K562 (cell line): ENCODE measurements at regions not wholly inside any gene's neighbourhood (a gene's known extent, or its start where the extent isn't known, plus 50 kb on each side); places are given as distances from the start of the nearest gene placed in this dataset.

Experiments used
- ATAC-seq: fragments of 200-7000 bp; cut with Tn5 transposase; 3 replicates; pipeline ENCODE4 v1.9.1; 2020; ENCODE audit warnings: moderate library complexity
- BruUV-seq: library from RNA; stranded (reverse); fragments of 400-500 nt; replicated peaks from 2 replicates; lab custom pipeline; 2021; lab: Mats Ljungman, UMichigan
- CTCF ChIA-PET: fragments of 300-600 bp; formaldehyde crosslinking; extraction: SDS; loops from one replicate; lab custom pipeline; 2021; ENCODE audit warnings: low intra/inter-chr PET ratio; lab: Yijun Ruan, JAX
- POLR2A ChIA-PET: fragments of 300-600, 350-650 bp; sonication (Branson Sonifier 250); formaldehyde crosslinking; extraction: SDS; loops from one replicate; lab custom pipeline; 2021; ENCODE audit warnings: antibody characterized with exemption, inconsistent platforms; lab: Yijun Ruan, JAX
- DNase-seq, 4 experiments: peaks; one replicate each; pipeline versions ENCODE4 v3.0.0 to v3.0.0-alpha.2; 2011 to 2018; ENCODE audit warnings: low spot score in 3 of 4, mixed read lengths in 3 of 4; ENCODE audit errors: extremely low read depth in 1 of 4
- FAIRE-seq: peaks from 2 replicates; lab custom pipeline; 2011; peaks lifted over from hg19 to GRCh38; lab: Jason Lieb, UNC
- H2AFZ ChIP-seq: 2 replicates; pipeline ENCODE4 v1.6.0; 2011; ENCODE audit warnings: low read depth, low read length, control low read depth, inconsistent platforms
- H3K27ac ChIP-seq: fragments of 200-600 bp; 3 replicates; pipeline ENCODE4 v1.8.0; 2011; ENCODE audit warnings: low read depth, mild to moderate bottlenecking, control low read depth, inconsistent platforms, low read length, moderate library complexity, mixed read lengths; ENCODE audit errors: extremely low read depth
- H3K27me3 ChIP-seq, 2 experiments: fragments of 300-600 bp in 1 of 2; 2 replicates in 1 of 2; 3 replicates in 1 of 2; pipeline versions ENCODE4 v1.6.0 to v1.8.0; 2011; ENCODE audit warnings: inconsistent platforms in 2 of 2, low read length in 2 of 2, mild to moderate bottlenecking in 1 of 2, mixed read lengths in 1 of 2, moderate library complexity in 1 of 2; ENCODE audit not compliant: control insufficient read depth in 2 of 2, insufficient read depth in 2 of 2
- H3K36me3 ChIP-seq: fragments of 300-600 bp; 3 replicates; pipeline ENCODE4 v1.8.0; 2011; ENCODE audit warnings: mild to moderate bottlenecking, low read length, inconsistent platforms; ENCODE audit not compliant: control insufficient read depth, insufficient read depth
- H3K4me1 ChIP-seq, 2 experiments: fragments of 200-600 bp in 1 of 2; replicated peaks in 1 of 2; 2 replicates in 1 of 2; 3 replicates in 1 of 2; pipeline versions ENCODE4 v1.5.1 to v1.8.0; 2011; ENCODE audit warnings: inconsistent platforms in 2 of 2, low read length in 2 of 2, mild to moderate bottlenecking in 1 of 2, mixed read lengths in 1 of 2, moderate library complexity in 1 of 2; ENCODE audit not compliant: control insufficient read depth in 2 of 2, insufficient read depth in 2 of 2
- H3K4me2 ChIP-seq: 2 replicates; pipeline ENCODE4 v1.6.1; 2011; ENCODE audit warnings: low read length, control low read depth, inconsistent platforms, mixed read lengths; ENCODE audit not compliant: insufficient read depth
- H3K4me3 ChIP-seq: fragments of 200-600 bp; sonication (generic), shearing (Covaris generic); 2 replicates; pipeline ENCODE4 v1.5.1; 2016; ENCODE audit warnings: control low read depth, inconsistent platforms
- H3K79me2 ChIP-seq: fragments of 200-600 bp; 3 replicates; pipeline ENCODE4 v1.8.0; 2011; ENCODE audit warnings: low read length, inconsistent platforms; ENCODE audit not compliant: control insufficient read depth, insufficient read depth
- H3K9ac ChIP-seq, 2 experiments: 2 replicates each; pipeline versions ENCODE4 v1.6.0 to v1.6.1; 2011; ENCODE audit warnings: low read depth in 2 of 2, low read length in 2 of 2, control low read depth in 1 of 2, inconsistent platforms in 1 of 2, mild to moderate bottlenecking in 1 of 2, mixed read lengths in 1 of 2; ENCODE audit not compliant: insufficient read depth in 1 of 2
- H3K9me1 ChIP-seq: one replicate; pipeline ENCODE4 v1.6.0; 2011; ENCODE audit warnings: inconsistent platforms, mild to moderate bottlenecking, low read length, moderate library complexity; ENCODE audit not compliant: control insufficient read depth, insufficient read depth
- H3K9me3 ChIP-seq: replicated peaks from 2 replicates; pipeline ENCODE4 v1.5.1; 2011; ENCODE audit warnings: low read depth, low read length, inconsistent platforms; ENCODE audit not compliant: control insufficient read depth, insufficient read depth
- H4K20me1 ChIP-seq: replicated peaks from 2 replicates; pipeline ENCODE4 v1.6.1; 2011; ENCODE audit warnings: low read length, inconsistent platforms, mixed read lengths; ENCODE audit not compliant: control insufficient read depth, insufficient read depth
- CBX5 ChIP-seq: IDR thresholded peaks from 2 replicates; pipeline ENCODE4 v1.6.1; 2014; ENCODE audit warnings: low read depth, borderline replicate concordance
- DNMT1 ChIP-seq: fragments of 450-650 bp; IDR thresholded peaks from 2 replicates; pipeline ENCODE4 v1.6.1; 2016; ENCODE audit warnings: antibody characterized with exemption, mild to moderate bottlenecking
- FOXJ3 ChIP-seq: sonication (generic); formaldehyde crosslinking; IDR thresholded peaks from 2 replicates; pipeline ENCODE4 v1.4.0; 2020; ENCODE audit warnings: mild to moderate bottlenecking, missing genetic modification reagents
- GTF2B ChIP-seq: IDR thresholded peaks from 2 replicates; pipeline ENCODE4 v1.6.1; 2011; ENCODE audit not compliant: insufficient read length; ENCODE audit errors: extremely low read depth
- IRF1 ChIP-seq: sonication (generic); formaldehyde crosslinking; IDR thresholded peaks from 2 replicates; pipeline ENCODE4 v1.8.0; 2022; ENCODE audit warnings: missing genetic modification reagents, mild to moderate bottlenecking, borderline replicate concordance
- KDM2B ChIP-seq: fragments of 250-450 bp; sonication (Bioruptor Pico); IDR thresholded peaks from 2 replicates; pipeline ENCODE4 v1.8.0; 2021; ENCODE audit warnings: mild to moderate bottlenecking, moderate library complexity
- NBN ChIP-seq: fragments of 450-650 bp; IDR thresholded peaks from 2 replicates; pipeline ENCODE4 v1.6.1; 2016; ENCODE audit warnings: low read depth, mild to moderate bottlenecking
- RBM15 ChIP-seq: fragments of 200-400 bp; formaldehyde crosslinking; IDR thresholded peaks from 2 replicates; pipeline ENCODE4 v1.6.1; 2018; ENCODE audit warnings: mild to moderate bottlenecking, low read length, moderate library complexity; ENCODE audit not compliant: insufficient read depth
- SMARCA5 ChIP-seq: fragments of 450-650 bp; IDR thresholded peaks from 2 replicates; pipeline ENCODE4 v1.6.1; 2016
- ZFP36 ChIP-seq: fragments of 150-350 bp; IDR thresholded peaks from 2 replicates; pipeline ENCODE4 v1.6.1; 2018; ENCODE audit warnings: low read length, low read depth; ENCODE audit not compliant: partially characterized antibody
- ZNF583 ChIP-seq: fragments of 250-450 bp; sonication (Bioruptor Pico); IDR thresholded peaks from 2 replicates; pipeline ENCODE4 v1.4.0; 2020
- WGBS: fragments of 100-300 bp; shearing (Covaris generic); methylation state at CpG from one replicate; pipeline ENCODE4 v1.1.6; 2016; ENCODE audit warnings: low coverage, mixed read lengths; ENCODE audit not compliant: insufficient coverage; ENCODE audit errors: missing lambda C conversion rate; 5-methylcytosine and 5-hydroxymethylcytosine counted together
- in situ Hi-C: fragments of 300-500 bp; cut with MboI; formaldehyde crosslinking; loops from 4 replicates; pipeline ENCODE4 v1.15.0; 2018; ENCODE audit warnings: inconsistent platforms, mixed read lengths
- intact Hi-C: fragments of 100-400 bp; cut with micrococcal nuclease; formaldehyde crosslinking; loops from 2 replicates; pipeline ENCODE4 v1.14.2; 2022
- TF ChIP-seq, protein P1 (sequence below), 2 experiments: fragments of 450-650 bp in 1 of 2; sonication (generic) in 1 of 2; formaldehyde crosslinking in 1 of 2; IDR thresholded peaks; 2 replicates each; pipeline versions ENCODE4 v1.7.1 to v1.9.0; 2016 to 2022; ENCODE audit warnings: inconsistent platforms in 1 of 2, mild to moderate bottlenecking in 1 of 2, missing genetic modification reagents in 1 of 2

- in situ Hi-C loops, result no loop called here
- CTCF ChIA-PET, result no interaction called here
- no TSS peak for BruUV-seq
- no peaks in the 10 kb centered on the region for H3K9me1 ChIP-seq
- no peak for ATAC-seq
- 0% methylated on average over 2 of the region's 2 CpGs for WGBS
- TF ChIP-seq DNMT1 (no peak), GTF2B (no peak), ZFP36 (no peak), NBN (no peak), RBM15 (no peak), KDM2B (no peak), FOXJ3 (no peak), CBX5 (no peak), ZNF583 (CRISPR knock-in tag) (no peak), SMARCA5 (no peak), IRF1 (CRISPR knock-in tag) (no peak)
- TF ChIP-seq, protein P1, sequence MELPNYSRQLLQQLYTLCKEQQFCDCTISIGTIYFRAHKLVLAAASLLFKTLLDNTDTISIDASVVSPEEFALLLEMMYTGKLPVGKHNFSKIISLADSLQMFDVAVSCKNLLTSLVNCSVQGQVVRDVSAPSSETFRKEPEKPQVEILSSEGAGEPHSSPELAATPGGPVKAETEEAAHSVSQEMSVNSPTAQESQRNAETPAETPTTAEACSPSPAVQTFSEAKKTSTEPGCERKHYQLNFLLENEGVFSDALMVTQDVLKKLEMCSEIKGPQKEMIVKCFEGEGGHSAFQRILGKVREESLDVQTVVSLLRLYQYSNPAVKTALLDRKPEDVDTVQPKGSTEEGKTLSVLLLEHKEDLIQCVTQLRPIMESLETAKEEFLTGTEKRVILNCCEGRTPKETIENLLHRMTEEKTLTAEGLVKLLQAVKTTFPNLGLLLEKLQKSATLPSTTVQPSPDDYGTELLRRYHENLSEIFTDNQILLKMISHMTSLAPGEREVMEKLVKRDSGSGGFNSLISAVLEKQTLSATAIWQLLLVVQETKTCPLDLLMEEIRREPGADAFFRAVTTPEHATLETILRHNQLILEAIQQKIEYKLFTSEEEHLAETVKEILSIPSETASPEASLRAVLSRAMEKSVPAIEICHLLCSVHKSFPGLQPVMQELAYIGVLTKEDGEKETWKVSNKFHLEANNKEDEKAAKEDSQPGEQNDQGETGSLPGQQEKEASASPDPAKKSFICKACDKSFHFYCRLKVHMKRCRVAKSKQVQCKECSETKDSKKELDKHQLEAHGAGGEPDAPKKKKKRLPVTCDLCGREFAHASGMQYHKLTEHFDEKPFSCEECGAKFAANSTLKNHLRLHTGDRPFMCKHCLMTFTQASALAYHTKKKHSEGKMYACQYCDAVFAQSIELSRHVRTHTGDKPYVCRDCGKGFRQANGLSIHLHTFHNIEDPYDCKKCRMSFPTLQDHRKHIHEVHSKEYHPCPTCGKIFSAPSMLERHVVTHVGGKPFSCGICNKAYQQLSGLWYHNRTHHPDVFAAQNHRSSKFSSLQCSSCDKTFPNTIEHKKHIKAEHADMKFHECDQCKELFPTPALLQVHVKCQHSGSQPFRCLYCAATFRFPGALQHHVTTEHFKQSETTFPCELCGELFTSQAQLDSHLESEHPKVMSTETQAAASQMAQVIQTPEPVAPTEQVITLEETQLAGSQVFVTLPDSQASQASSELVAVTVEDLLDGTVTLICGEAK (IDR thresholded peaks at IDR 0.05), result no peak
- TF ChIP-seq, protein P1 (CRISPR knock-in tag; IDR thresholded peaks at IDR 0.05), result no peak
- no peak for FAIRE-seq
- POLR2A ChIA-PET, result no interaction called here
- H3K9me3 ChIP-seq, result no peaks in the 10 kb centered on the region
- H3K27me3 ChIP-seq, result no peaks in the 10 kb centered on the region
- no peak overlapping the region for H3K4me3 ChIP-seq
- H3K4me2 ChIP-seq, result no peak overlapping the region
- H3K79me2 ChIP-seq, result no peaks in the 10 kb centered on the region
- H3K9ac ChIP-seq, result no peak overlapping the region
- DNase-seq, result no peak
- no peaks in the 10 kb centered on the region for H4K20me1 ChIP-seq
- H2AFZ ChIP-seq, result no peak overlapping the region
- H3K27ac ChIP-seq, result no peak overlapping the region
- intact Hi-C loops, result no loop called here
- H3K36me3 ChIP-seq, result no peaks in the 10 kb centered on the region
- H3K4me1 ChIP-seq, result no peaks in the 10 kb centered on the region
Observed at GRCh38 chr11:24312464-24313238, 184.2 kb upstream of the LUZP2 start.
